H9 (cell line): ENCODE measurements at regions not wholly inside any gene's neighbourhood (a gene's known extent, or its start where the extent isn't known, plus 50 kb on each side); places are given as distances from the start of the nearest gene placed in this dataset.

ENCODE experiments used
- DNase-seq: peaks from one replicate; pipeline ENCODE4 v3.0.0-alpha.2; 2017
- H2AFZ ChIP-seq: one replicate; pipeline ENCODE4 v1.6.1; 2013; ENCODE audit warnings: mild to moderate bottlenecking, low read length, control low read depth, moderate library complexity
- H2AK5ac ChIP-seq: 2 replicates; pipeline ENCODE4 v1.6.1; 2013; ENCODE audit warnings: low read length, control low read depth, mixed read lengths; ENCODE audit not compliant: insufficient read length
- H2BK120ac ChIP-seq: one replicate; pipeline ENCODE4 v1.6.1; 2013; ENCODE audit warnings: low read depth, mild to moderate bottlenecking, low read length, control low read depth, inconsistent platforms; ENCODE audit not compliant: poor library complexity, severe bottlenecking
- H2BK12ac ChIP-seq: 2 replicates; pipeline ENCODE4 v1.6.1; 2013; ENCODE audit warnings: low read length, control low read depth, mixed read lengths, low read depth; ENCODE audit not compliant: insufficient read length
- H2BK15ac ChIP-seq: 2 replicates; pipeline ENCODE4 v1.6.1; 2013; ENCODE audit warnings: low read depth, low read length, control low read depth
- H2BK20ac ChIP-seq: one replicate; pipeline ENCODE4 v1.6.1; 2013; ENCODE audit warnings: low read depth, mild to moderate bottlenecking, low read length, control low read depth, inconsistent platforms; ENCODE audit not compliant: poor library complexity, severe bottlenecking
- H2BK5ac ChIP-seq: 2 replicates; pipeline ENCODE4 v1.6.1; 2013; ENCODE audit warnings: low read length, control low read depth, mixed read lengths; ENCODE audit not compliant: insufficient read length
- H3K14ac ChIP-seq: 2 replicates; pipeline ENCODE4 v1.6.1; 2013; ENCODE audit warnings: low read length, control low read depth; ENCODE audit not compliant: insufficient read depth
- H3K18ac ChIP-seq: 2 replicates; pipeline ENCODE4 v1.6.1; 2013; ENCODE audit warnings: low read depth, mild to moderate bottlenecking, mixed read lengths, low read length, control low read depth; ENCODE audit not compliant: insufficient read length
- H3K23ac ChIP-seq: 2 replicates; pipeline ENCODE4 v1.6.1; 2013; ENCODE audit warnings: low read length, control low read depth, mixed read lengths, low read depth; ENCODE audit not compliant: insufficient read length
- H3K23me2 ChIP-seq: 2 replicates; pipeline ENCODE4 v1.6.1; 2013; ENCODE audit warnings: low read depth, mild to moderate bottlenecking, mixed read lengths, low read length, control low read depth; ENCODE audit not compliant: insufficient read length, poor library complexity, severe bottlenecking
- H3K27ac ChIP-seq: 2 replicates; pipeline ENCODE4 v1.5.1; 2013; ENCODE audit warnings: low read length, control low read depth, mixed read lengths, low read depth; ENCODE audit not compliant: insufficient read length
- H3K27me3 ChIP-seq: 2 replicates; pipeline ENCODE4 v1.6.1; 2013; ENCODE audit warnings: low read length, control low read depth, inconsistent platforms; ENCODE audit not compliant: insufficient read depth
- H3K4ac ChIP-seq: 2 replicates; pipeline ENCODE4 v1.6.1; 2013; ENCODE audit warnings: low read depth, mild to moderate bottlenecking, control low read depth, inconsistent platforms, low read length, moderate library complexity
- H3K4me1 ChIP-seq: 2 replicates; pipeline ENCODE4 v1.6.1; 2013; ENCODE audit warnings: low read length, control low read depth, inconsistent platforms; ENCODE audit not compliant: insufficient read depth
- H3K4me2 ChIP-seq: 2 replicates; pipeline ENCODE4 v1.6.1; 2013; ENCODE audit warnings: low read length, control low read depth, mixed read lengths; ENCODE audit not compliant: insufficient read length, insufficient read depth
- H3K56ac ChIP-seq: 2 replicates; pipeline ENCODE4 v1.6.1; 2013; ENCODE audit warnings: low read depth, mild to moderate bottlenecking, mixed read lengths, low read length, control low read depth; ENCODE audit not compliant: insufficient read length
- H3K79me1 ChIP-seq: 2 replicates; pipeline ENCODE4 v1.6.1; 2013; ENCODE audit warnings: low read depth, mild to moderate bottlenecking, moderate library complexity, low read length, control low read depth, inconsistent platforms; ENCODE audit not compliant: insufficient read depth, poor library complexity, severe bottlenecking
- H3K79me2 ChIP-seq: 2 replicates; pipeline ENCODE4 v1.6.1; 2013; ENCODE audit warnings: low read length, control low read depth, inconsistent platforms; ENCODE audit not compliant: insufficient read depth
- H3K9ac ChIP-seq: 2 replicates; pipeline ENCODE4 v1.6.1; 2013; ENCODE audit warnings: low read length, control low read depth, mixed read lengths; ENCODE audit not compliant: insufficient read length; ENCODE audit errors: extremely low read depth
- H3K9me3 ChIP-seq: one replicate; pipeline ENCODE4 v1.6.1; 2013; ENCODE audit warnings: low read depth, low read length, inconsistent platforms; ENCODE audit not compliant: control insufficient read depth
- H3T11ph ChIP-seq: one replicate; pipeline ENCODE4 v1.6.1; 2013; ENCODE audit warnings: mild to moderate bottlenecking, low read length, control low read depth, inconsistent platforms
- H4K20me1 ChIP-seq: one replicate; pipeline ENCODE4 v1.6.1; 2013; ENCODE audit not compliant: control insufficient read depth, insufficient read length, insufficient read depth
- H4K5ac ChIP-seq: 2 replicates; pipeline ENCODE4 v1.6.1; 2013; ENCODE audit warnings: low read depth, mild to moderate bottlenecking, mixed read lengths, low read length, control low read depth; ENCODE audit not compliant: insufficient read length
- H4K8ac ChIP-seq: replicated peaks from 2 replicates; pipeline ENCODE4 v1.6.1; 2013; ENCODE audit warnings: low read length, control low read depth, mixed read lengths, low read depth; ENCODE audit not compliant: insufficient read length
- H4K91ac ChIP-seq: 2 replicates; pipeline ENCODE4 v1.6.1; 2013; ENCODE audit warnings: low read depth, mild to moderate bottlenecking, moderate library complexity, mixed read lengths, low read length, control low read depth; ENCODE audit not compliant: insufficient read length
- H3K27ac Mint-ChIP-seq, 3 experiments: 2 replicates in 2 of 3; 3 replicates in 1 of 3; pipeline ENCODE4 v1.8.0; 2020 to 2021; ENCODE audit warnings: mixed read lengths in 3 of 3, mild to moderate bottlenecking in 1 of 3, moderate library complexity in 1 of 3
- H3K27me3 Mint-ChIP-seq: 2 replicates; pipeline ENCODE4 v1.8.0; 2021; ENCODE audit warnings: low read depth, mild to moderate bottlenecking, moderate library complexity, mixed read lengths
- H3K36me3 Mint-ChIP-seq, 3 experiments: 2 replicates in 2 of 3; 3 replicates in 1 of 3; pipeline ENCODE4 v1.8.0; 2020 to 2021; ENCODE audit warnings: low read depth in 3 of 3, mixed read lengths in 3 of 3; ENCODE audit not compliant: insufficient read depth in 1 of 3
- H3K4me1 Mint-ChIP-seq, 2 experiments: 2 replicates each; pipeline ENCODE4 v1.8.0; 2020; ENCODE audit warnings: mixed read lengths in 2 of 2
- H3K4me3 Mint-ChIP-seq, 2 experiments: 2 replicates in 1 of 2; 3 replicates in 1 of 2; pipeline ENCODE4 v1.8.0; 2020 to 2021; ENCODE audit warnings: mild to moderate bottlenecking in 2 of 2, mixed read lengths in 2 of 2, moderate library complexity in 1 of 2
- H3K9me3 Mint-ChIP-seq, 2 experiments: 2 replicates in 1 of 2; 3 replicates in 1 of 2; pipeline ENCODE4 v1.8.0; 2020; ENCODE audit warnings: mild to moderate bottlenecking in 2 of 2, mixed read lengths in 2 of 2, moderate library complexity in 1 of 2
- WGBS: extraction: QIAGEN DNeasy Blood & Tissue Kit; methylation state at CpG from one replicate; pipeline ENCODE4 v1.1.7; 2013; ENCODE audit warnings: missing lambda C conversion rate, low lambda C conversion rate, mixed read lengths; ENCODE audit not compliant: insufficient read length; ENCODE audit errors: extremely low coverage; 5-methylcytosine and 5-hydroxymethylcytosine counted together
- TF ChIP-seq, protein P1 (sequence below): fragments of 200-600 bp; sonication (generic); conservative IDR thresholded peaks from 3 replicates; pipeline ENCODE4 v1.8.0; 2021; ENCODE audit warnings: antibody characterized with exemption, mild to moderate bottlenecking

DNA sequence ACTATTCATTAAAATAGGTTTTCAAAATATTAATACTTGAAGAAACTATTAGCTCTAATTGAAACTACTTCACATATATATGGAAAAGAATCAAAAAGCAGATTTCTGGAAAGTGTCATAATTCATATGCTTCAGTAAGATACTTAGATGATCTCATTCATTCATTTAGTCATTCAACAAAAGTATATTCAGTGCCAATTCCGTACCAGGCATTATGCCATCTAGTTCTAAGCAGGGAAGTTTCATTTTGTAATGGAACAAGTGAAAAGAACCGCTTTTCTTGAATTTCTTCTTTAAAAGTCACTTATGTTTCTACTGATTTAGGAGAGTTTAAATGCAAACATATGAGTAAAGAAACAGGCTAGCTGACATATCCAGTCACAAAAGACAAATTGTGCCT, 118.3 kb upstream of the FAM20A start:
- Histone ChIP-seq H4K20me1 (no peaks in the 10 kb centered on the region), H3K14ac (no peak overlapping the region), H3K27me3 (no peaks in the 10 kb centered on the region), H3K79me2 (no peaks in the 10 kb centered on the region), H2BK20ac (no peak overlapping the region), H3K9me3 (no peaks in the 10 kb centered on the region), H3K4me1 (no peaks in the 10 kb centered on the region), H3K56ac (no peak overlapping the region), H3K4ac (no peak overlapping the region), H2BK12ac (no peak overlapping the region), H2BK120ac (no peak overlapping the region), H4K8ac (no peak overlapping the region), H2AFZ (no peak overlapping the region), H3K9ac (no peak overlapping the region), H4K5ac (no peak overlapping the region), H2BK15ac (no peak overlapping the region), H3K4me2 (no peak overlapping the region), H3K18ac (no peak overlapping the region), H3K79me1 (no peaks in the 10 kb centered on the region), H3K27ac (no peak overlapping the region), H3T11ph (no peak overlapping the region), H3K23ac (no peak overlapping the region), H2BK5ac (no peak overlapping the region), H4K91ac (no peak overlapping the region), H2AK5ac (no peak overlapping the region), H3K23me2 (no peaks in the 10 kb centered on the region)
- TF ChIP-seq, protein P1, sequence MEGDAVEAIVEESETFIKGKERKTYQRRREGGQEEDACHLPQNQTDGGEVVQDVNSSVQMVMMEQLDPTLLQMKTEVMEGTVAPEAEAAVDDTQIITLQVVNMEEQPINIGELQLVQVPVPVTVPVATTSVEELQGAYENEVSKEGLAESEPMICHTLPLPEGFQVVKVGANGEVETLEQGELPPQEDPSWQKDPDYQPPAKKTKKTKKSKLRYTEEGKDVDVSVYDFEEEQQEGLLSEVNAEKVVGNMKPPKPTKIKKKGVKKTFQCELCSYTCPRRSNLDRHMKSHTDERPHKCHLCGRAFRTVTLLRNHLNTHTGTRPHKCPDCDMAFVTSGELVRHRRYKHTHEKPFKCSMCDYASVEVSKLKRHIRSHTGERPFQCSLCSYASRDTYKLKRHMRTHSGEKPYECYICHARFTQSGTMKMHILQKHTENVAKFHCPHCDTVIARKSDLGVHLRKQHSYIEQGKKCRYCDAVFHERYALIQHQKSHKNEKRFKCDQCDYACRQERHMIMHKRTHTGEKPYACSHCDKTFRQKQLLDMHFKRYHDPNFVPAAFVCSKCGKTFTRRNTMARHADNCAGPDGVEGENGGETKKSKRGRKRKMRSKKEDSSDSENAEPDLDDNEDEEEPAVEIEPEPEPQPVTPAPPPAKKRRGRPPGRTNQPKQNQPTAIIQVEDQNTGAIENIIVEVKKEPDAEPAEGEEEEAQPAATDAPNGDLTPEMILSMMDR: no peak
- Mint-ChIP-seq H3K4me3 (no peak overlapping the region), H3K9me3 (no peaks in the 10 kb centered on the region), H3K27me3 (no peaks in the 10 kb centered on the region), H3K27ac (no peak overlapping the region), H3K4me1 (peaks cover 1 to 2% of the 10 kb centered on the region in 2 experiments; a peak in 3 of 4 replicates), H3K36me3 (no peaks in the 10 kb centered on the region)
- no CpG with 5 or more reads among the region's 2 CpGs for WGBS
- no peak for DNase-seq
